HG03354 (cell line): ENCODE measurements at regions not wholly inside any gene's neighbourhood (a gene's known extent, or its start where the extent isn't known, plus 50 kb on each side); places are given as distances from the start of the nearest gene placed in this dataset.

Experiments used
- ATAC-seq: cut with Tn5 transposase; IDR thresholded peaks from one replicate; pipeline ENCODE4 v1.9.1; 2021; ENCODE audit warnings: mild to moderate bottlenecking; ENCODE audit not compliant: unreplicated experiment, poor library complexity, severe bottlenecking

GRCh38 chr2:37585982-37586621, 85.3 kb downstream of the CDC42EP3 start:
- ATAC-seq, result peak; percentile 45

- no peak for ATAC-seq
These were observed 84.7 kb downstream of the CDC42EP3 start for GRCh38 chr2:37586663-37587317.

GRCh38 chr2:37587817-37588216, 83.6 kb downstream of the CDC42EP3 start:
- ATAC-seq, result no peak

- no peak for ATAC-seq
These were observed 83.1 kb downstream of the CDC42EP3 start for GRCh38 chr2:37588316-37588777.

GRCh38 chr2:37589298-37589697, 82.1 kb downstream of the CDC42EP3 start:
- ATAC-seq, result no peak

GRCh38 chr2:37590119-37590571, 81.3 kb downstream of the CDC42EP3 start:
- ATAC-seq, result no peak
